Upper lobe of left lung (tissue), 4 donors: ENCODE measurements at regions not wholly inside any gene's neighbourhood (a gene's known extent, or its start where the extent isn't known, plus 50 kb on each side); places are given as distances from the start of the nearest gene placed in this dataset.

Experiments used
- EP300 ChIP-seq, 4 donors: sonication (generic); formaldehyde crosslinking; IDR thresholded peaks; one replicate each; pipeline ENCODE4 v1.5.1; 2017; ENCODE audit warnings: antibody characterized with exemption in 4 of 4, control low read depth in 2 of 4
- POLR2A ChIP-seq, 4 donors: fragments of 450-650 bp; IDR thresholded peaks; one replicate each; pipeline ENCODE4 v1.5.1; 2016 to 2017; ENCODE audit warnings: antibody characterized with exemption in 4 of 4, mild to moderate bottlenecking in 2 of 4
- POLR2AphosphoS5 ChIP-seq, 2 donors: sonication (generic); formaldehyde crosslinking; IDR thresholded peaks; one replicate each; pipeline ENCODE4 v1.5.1; 2017; ENCODE audit warnings: antibody characterized with exemption in 2 of 2
- TF ChIP-seq, protein P1 (sequence below), 6 experiments: fragments of 450-650 bp in 4 of 6; fragments of 200-600 bp in 2 of 6; sonication (generic) in 2 of 6; IDR thresholded peaks; one replicate each; pipeline ENCODE4 v1.5.1; 2016 to 2019; ENCODE audit warnings: antibody characterized with exemption in 6 of 6

- TF ChIP-seq POLR2A (IDR thresholded peaks at IDR 0.05) (no peak), POLR2AphosphoS5 (IDR thresholded peaks at IDR 0.05) (no peak), EP300 (IDR thresholded peaks at IDR 0.05) (no peak)
- TF ChIP-seq, protein P1, sequence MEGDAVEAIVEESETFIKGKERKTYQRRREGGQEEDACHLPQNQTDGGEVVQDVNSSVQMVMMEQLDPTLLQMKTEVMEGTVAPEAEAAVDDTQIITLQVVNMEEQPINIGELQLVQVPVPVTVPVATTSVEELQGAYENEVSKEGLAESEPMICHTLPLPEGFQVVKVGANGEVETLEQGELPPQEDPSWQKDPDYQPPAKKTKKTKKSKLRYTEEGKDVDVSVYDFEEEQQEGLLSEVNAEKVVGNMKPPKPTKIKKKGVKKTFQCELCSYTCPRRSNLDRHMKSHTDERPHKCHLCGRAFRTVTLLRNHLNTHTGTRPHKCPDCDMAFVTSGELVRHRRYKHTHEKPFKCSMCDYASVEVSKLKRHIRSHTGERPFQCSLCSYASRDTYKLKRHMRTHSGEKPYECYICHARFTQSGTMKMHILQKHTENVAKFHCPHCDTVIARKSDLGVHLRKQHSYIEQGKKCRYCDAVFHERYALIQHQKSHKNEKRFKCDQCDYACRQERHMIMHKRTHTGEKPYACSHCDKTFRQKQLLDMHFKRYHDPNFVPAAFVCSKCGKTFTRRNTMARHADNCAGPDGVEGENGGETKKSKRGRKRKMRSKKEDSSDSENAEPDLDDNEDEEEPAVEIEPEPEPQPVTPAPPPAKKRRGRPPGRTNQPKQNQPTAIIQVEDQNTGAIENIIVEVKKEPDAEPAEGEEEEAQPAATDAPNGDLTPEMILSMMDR (IDR thresholded peaks at IDR 0.05) = no peak
These were observed 386.3 kb upstream of the SMIM30 start for GRCh38 chr7:113504691-113505090.
